Immature natural killer cell (primary cell): ENCODE measurements at regions not wholly inside any gene's neighbourhood (a gene's known extent, or its start where the extent isn't known, plus 50 kb on each side); places are given as distances from the start of the nearest gene placed in this dataset.
"Not testable (repeated sequence)": the region's sequence is repeated elsewhere in the genome, so short reads cannot be mapped to it uniquely, and the experiment has no call there.

ENCODE experiments used
- DNase-seq, 3 donors: peaks; one replicate each; pipeline ENCODE4 v3.0.0; 2022; ENCODE audit warnings: mixed read lengths in 1 of 3
- H3K27ac Mint-ChIP-seq, 6 donors: one replicate each; pipeline ENCODE4 v1.8.0; 2020; ENCODE audit warnings: mixed read lengths in 6 of 6, mild to moderate bottlenecking in 5 of 6, inconsistent platforms in 4 of 6, moderate library complexity in 3 of 6
- H3K27me3 Mint-ChIP-seq, 3 donors: one replicate each; pipeline ENCODE4 v1.8.0; 2020 to 2021; ENCODE audit warnings: low read depth in 3 of 3, mild to moderate bottlenecking in 3 of 3, mixed read lengths in 3 of 3, moderate library complexity in 3 of 3, inconsistent platforms in 1 of 3
- H3K36me3 Mint-ChIP-seq, 3 donors: one replicate each; pipeline ENCODE4 v1.8.0; 2020; ENCODE audit warnings: mixed read lengths in 3 of 3, inconsistent platforms in 2 of 3, mild to moderate bottlenecking in 2 of 3
- H3K4me1 Mint-ChIP-seq, 2 donors: one replicate each; pipeline ENCODE4 v1.8.0; 2020; ENCODE audit warnings: inconsistent platforms in 2 of 2, mild to moderate bottlenecking in 2 of 2, mixed read lengths in 2 of 2, moderate library complexity in 1 of 2
- H3K4me3 Mint-ChIP-seq, 5 donors: one replicate each; pipeline ENCODE4 v1.8.0; 2020; ENCODE audit warnings: mild to moderate bottlenecking in 5 of 5, mixed read lengths in 5 of 5, inconsistent platforms in 3 of 5, moderate library complexity in 3 of 5
- H3K9me3 Mint-ChIP-seq, 6 donors: one replicate each; pipeline ENCODE4 v1.8.0; 2020; ENCODE audit warnings: mild to moderate bottlenecking in 6 of 6, mixed read lengths in 6 of 6, inconsistent platforms in 4 of 6, moderate library complexity in 3 of 6

GRCh38 chr4:138775890-138776289, 239.7 kb upstream of the NOCT start:
- Mint-ChIP-seq H3K9me3 (peaks cover 0 to 9% (median 1%) of the 10 kb centered on the region in 6 donors), H3K4me1 (no peaks in the 10 kb centered on the region), H3K36me3 (no peaks in the 10 kb centered on the region), H3K4me3 (no peak overlapping the region), H3K27ac (no peak overlapping the region), H3K27me3 (peaks cover 0 to 2% (median 1%) of the 10 kb centered on the region in 3 donors)
- DNase-seq, result no peak

- Mint-ChIP-seq H3K27ac (no peak overlapping the region), H3K9me3 (peaks cover 0 to 9% (median 1%) of the 10 kb centered on the region in 6 donors), H3K36me3 (no peaks in the 10 kb centered on the region), H3K4me1 (no peaks in the 10 kb centered on the region), H3K27me3 (peaks cover 0 to 2% (median 1%) of the 10 kb centered on the region in 3 donors), H3K4me3 (no peak overlapping the region)
- DNase-seq, result no peak
These were observed 240.1 kb upstream of the NOCT start for GRCh38 chr4:138775489-138775888.

- Mint-ChIP-seq H3K36me3 (no peaks in the 10 kb centered on the region), H3K27me3 (peaks cover 0 to 2% (median 1%) of the 10 kb centered on the region in 3 donors), H3K4me1 (no peaks in the 10 kb centered on the region), H3K27ac (no peak overlapping the region), H3K4me3 (no peak overlapping the region), H3K9me3 (peaks cover 0 to 10% (median 1%) of the 10 kb centered on the region in 6 donors)
- DNase-seq, result no peak
These were observed 240.6 kb upstream of the NOCT start for GRCh38 chr4:138774940-138775339.

GRCh38 chr4:138774125-138774524, 241.5 kb upstream of the NOCT start:
- H3K27ac Mint-ChIP-seq, H3K4me1 Mint-ChIP-seq, DNase-seq, H3K9me3 Mint-ChIP-seq, H3K27me3 Mint-ChIP-seq, H3K36me3 Mint-ChIP-seq, H3K4me3 Mint-ChIP-seq: not testable (repeated sequence)

GRCh38 chr4:138773321-138773720, 242.3 kb upstream of the NOCT start:
- H3K27ac Mint-ChIP-seq, result no peak overlapping the region
- H3K27me3 Mint-ChIP-seq, result peaks cover 0 to 4% (median 1%) of the 10 kb centered on the region in 3 donors
- no peaks in the 10 kb centered on the region for H3K36me3 Mint-ChIP-seq
- no peaks in the 10 kb centered on the region for H3K4me1 Mint-ChIP-seq
- no peak overlapping the region for H3K4me3 Mint-ChIP-seq
- no peak for DNase-seq
- H3K9me3 Mint-ChIP-seq, result peaks cover 0 to 5% (median 1%) of the 10 kb centered on the region in 6 donors

GRCh38 chr4:138772366-138772765, 243.2 kb upstream of the NOCT start:
- Mint-ChIP-seq H3K9me3 (peaks cover 0 to 5% (median 1%) of the 10 kb centered on the region in 6 donors), H3K36me3 (no peaks in the 10 kb centered on the region), H3K27me3 (peaks cover 0 to 4% (median 1%) of the 10 kb centered on the region in 3 donors), H3K4me3 (no peak overlapping the region), H3K27ac (no peak overlapping the region), H3K4me1 (no peaks in the 10 kb centered on the region)
- DNase-seq, result no peak

GRCh38 chr4:138770818-138771217, 244.8 kb upstream of the NOCT start:
- no peak for DNase-seq
- H3K4me1 Mint-ChIP-seq, result no peaks in the 10 kb centered on the region
- H3K36me3 Mint-ChIP-seq, result no peaks in the 10 kb centered on the region
- peaks cover 0 to 5% (median 1%) of the 10 kb centered on the region in 6 donors for H3K9me3 Mint-ChIP-seq
- no peak overlapping the region for H3K4me3 Mint-ChIP-seq
- no peak overlapping the region for H3K27ac Mint-ChIP-seq
- H3K27me3 Mint-ChIP-seq, result peaks cover 1 to 4% (median 2%) of the 10 kb centered on the region in 3 donors

- H3K36me3 Mint-ChIP-seq, result no peaks in the 10 kb centered on the region
- no peaks in the 10 kb centered on the region for H3K4me1 Mint-ChIP-seq
- H3K4me3 Mint-ChIP-seq, result no peak overlapping the region
- H3K27ac Mint-ChIP-seq, result no peak overlapping the region
- peaks cover 0 to 5% (median under 1%) of the 10 kb centered on the region in 6 donors for H3K9me3 Mint-ChIP-seq
- H3K27me3 Mint-ChIP-seq, result peaks cover 1 to 3% (median 2%) of the 10 kb centered on the region in 3 donors
- no peak for DNase-seq
These were observed 249.2 kb upstream of the NOCT start for GRCh38 chr4:138766332-138766731.

- Mint-ChIP-seq H3K36me3 (no peaks in the 10 kb centered on the region), H3K4me1 (no peaks in the 10 kb centered on the region), H3K27ac (no peak overlapping the region), H3K9me3 (peaks cover 0 to 4% (median 0%) of the 10 kb centered on the region in 6 donors), H3K4me3 (no peak overlapping the region), H3K27me3 (peaks cover 1 to 3% (median 2%) of the 10 kb centered on the region in 3 donors)
- no peak for DNase-seq
These were observed 250.1 kb upstream of the NOCT start for GRCh38 chr4:138765442-138765841.

- no peak overlapping the region for H3K4me3 Mint-ChIP-seq
- H3K36me3 Mint-ChIP-seq, result no peaks in the 10 kb centered on the region
- peaks cover 0 to 5% (median under 1%) of the 10 kb centered on the region in 6 donors for H3K9me3 Mint-ChIP-seq
- no peaks in the 10 kb centered on the region for H3K4me1 Mint-ChIP-seq
- peaks cover 0 to 3% (median 1%) of the 10 kb centered on the region in 3 donors for H3K27me3 Mint-ChIP-seq
- DNase-seq, result no peak
- H3K27ac Mint-ChIP-seq, result no peak overlapping the region
These were observed 253.9 kb upstream of the NOCT start for GRCh38 chr4:138761638-138762220.

GRCh38 chr4:138759554-138759902, 256.1 kb upstream of the NOCT start:
- peaks cover 0 to 1% (median 1%) of the 10 kb centered on the region in 3 donors for H3K27me3 Mint-ChIP-seq
- no peaks in the 10 kb centered on the region for H3K4me1 Mint-ChIP-seq
- no peak overlapping the region for H3K27ac Mint-ChIP-seq
- no peak for DNase-seq
- H3K4me3 Mint-ChIP-seq, result no peak overlapping the region
- H3K9me3 Mint-ChIP-seq, result peaks cover 0 to 10% (median 5%) of the 10 kb centered on the region in 6 donors
- H3K36me3 Mint-ChIP-seq, result no peaks in the 10 kb centered on the region

- H3K9me3 Mint-ChIP-seq, result peaks cover 0 to 10% (median 5%) of the 10 kb centered on the region in 6 donors
These were observed 256.6 kb upstream of the NOCT start for GRCh38 chr4:138758876-138759553.

GRCh38 chr4:138758196-138758595, 257.4 kb upstream of the NOCT start:
- no peak overlapping the region for H3K27ac Mint-ChIP-seq
- H3K27me3 Mint-ChIP-seq, result no peaks in the 10 kb centered on the region
- H3K4me3 Mint-ChIP-seq, result no peak overlapping the region
- no peak for DNase-seq
- H3K36me3 Mint-ChIP-seq, result no peaks in the 10 kb centered on the region
- H3K4me1 Mint-ChIP-seq, result no peaks in the 10 kb centered on the region
- peaks cover 0 to 14% (median 7%) of the 10 kb centered on the region in 6 donors for H3K9me3 Mint-ChIP-seq

More at GRCh38 chr4:138758876-138759553, 256.6 kb upstream of the NOCT start:
- DNase-seq, result no peak
- no peaks in the 10 kb centered on the region for H3K4me1 Mint-ChIP-seq
- H3K27ac Mint-ChIP-seq, result no peak overlapping the region
- no peak overlapping the region for H3K4me3 Mint-ChIP-seq
- peaks cover 0 to 1% (median 0%) of the 10 kb centered on the region in 3 donors for H3K27me3 Mint-ChIP-seq
- H3K36me3 Mint-ChIP-seq, result no peaks in the 10 kb centered on the region

GRCh38 chr4:138757432-138757831, 258.1 kb upstream of the NOCT start:
- peaks cover 0 to 19% (median 7%) of the 10 kb centered on the region in 6 donors for H3K9me3 Mint-ChIP-seq

More at GRCh38 chr4:138757432-138757831, 258.1 kb upstream of the NOCT start:
- H3K4me3 Mint-ChIP-seq, result no peak overlapping the region
- H3K4me1 Mint-ChIP-seq, result no peaks in the 10 kb centered on the region
- peaks cover 0 to 2% (median 0%) of the 10 kb centered on the region in 3 donors for H3K36me3 Mint-ChIP-seq
- no peak overlapping the region for H3K27ac Mint-ChIP-seq
- no peaks in the 10 kb centered on the region for H3K27me3 Mint-ChIP-seq
- no peak for DNase-seq
